ENCODE measurements at regions not wholly inside any gene's neighbourhood (a gene's known extent, or its start where the extent isn't known, plus 50 kb on each side); places are given as distances from the start of the nearest gene placed in this dataset.

DNA sequence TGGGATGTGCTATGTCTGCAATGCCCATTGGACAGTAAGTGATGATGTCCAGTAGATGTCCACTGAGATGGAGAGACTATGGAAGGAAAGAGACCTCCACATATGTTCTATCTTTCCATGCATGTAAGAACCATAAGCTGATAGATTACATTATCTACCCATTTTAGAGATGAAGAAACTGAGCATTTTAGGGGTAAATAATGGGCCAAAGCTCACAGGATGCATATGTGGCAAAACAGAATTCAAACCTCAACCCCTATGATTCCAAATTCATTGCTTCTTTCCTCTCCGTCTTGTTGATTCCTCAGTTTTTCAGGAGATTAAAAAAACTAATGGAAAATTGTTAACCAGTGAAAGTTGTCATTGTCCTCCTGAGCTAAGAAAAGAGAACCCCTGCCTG, 200.7 kb upstream of the PWP1 start:
- TF ChIP-seq CTCF (conservative IDR thresholded peaks at IDR 0.05; ENCODE audit: low read depth in 2 of 2) (no peak), POLR2AphosphoS5 (IDR thresholded peaks at IDR 0.05; ENCODE audit: low read depth) (no peak)
- TF ChIP-seq, protein P1, sequence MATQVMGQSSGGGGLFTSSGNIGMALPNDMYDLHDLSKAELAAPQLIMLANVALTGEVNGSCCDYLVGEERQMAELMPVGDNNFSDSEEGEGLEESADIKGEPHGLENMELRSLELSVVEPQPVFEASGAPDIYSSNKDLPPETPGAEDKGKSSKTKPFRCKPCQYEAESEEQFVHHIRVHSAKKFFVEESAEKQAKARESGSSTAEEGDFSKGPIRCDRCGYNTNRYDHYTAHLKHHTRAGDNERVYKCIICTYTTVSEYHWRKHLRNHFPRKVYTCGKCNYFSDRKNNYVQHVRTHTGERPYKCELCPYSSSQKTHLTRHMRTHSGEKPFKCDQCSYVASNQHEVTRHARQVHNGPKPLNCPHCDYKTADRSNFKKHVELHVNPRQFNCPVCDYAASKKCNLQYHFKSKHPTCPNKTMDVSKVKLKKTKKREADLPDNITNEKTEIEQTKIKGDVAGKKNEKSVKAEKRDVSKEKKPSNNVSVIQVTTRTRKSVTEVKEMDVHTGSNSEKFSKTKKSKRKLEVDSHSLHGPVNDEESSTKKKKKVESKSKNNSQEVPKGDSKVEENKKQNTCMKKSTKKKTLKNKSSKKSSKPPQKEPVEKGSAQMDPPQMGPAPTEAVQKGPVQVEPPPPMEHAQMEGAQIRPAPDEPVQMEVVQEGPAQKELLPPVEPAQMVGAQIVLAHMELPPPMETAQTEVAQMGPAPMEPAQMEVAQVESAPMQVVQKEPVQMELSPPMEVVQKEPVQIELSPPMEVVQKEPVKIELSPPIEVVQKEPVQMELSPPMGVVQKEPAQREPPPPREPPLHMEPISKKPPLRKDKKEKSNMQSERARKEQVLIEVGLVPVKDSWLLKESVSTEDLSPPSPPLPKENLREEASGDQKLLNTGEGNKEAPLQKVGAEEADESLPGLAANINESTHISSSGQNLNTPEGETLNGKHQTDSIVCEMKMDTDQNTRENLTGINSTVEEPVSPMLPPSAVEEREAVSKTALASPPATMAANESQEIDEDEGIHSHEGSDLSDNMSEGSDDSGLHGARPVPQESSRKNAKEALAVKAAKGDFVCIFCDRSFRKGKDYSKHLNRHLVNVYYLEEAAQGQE (IDR thresholded peaks at IDR 0.05; ENCODE audit: unreplicated experiment): no peak

All from GM23338 (cell line).